Smooth muscle cell (in vitro differentiated cells): ENCODE measurements at regions not wholly inside any gene's neighbourhood (a gene's known extent, or its start where the extent isn't known, plus 50 kb on each side); places are given as distances from the start of the nearest gene placed in this dataset.

Source experiments
- DNase-seq: peaks from one replicate; lab custom pipeline; 2025; ENCODE audit not compliant: unreplicated experiment; lab: John Stamatoyannopoulos, UW
- H2AFZ ChIP-seq: fragments of 200-600 bp; sonication (generic); 2 replicates; pipeline ENCODE4 v1.6.0; 2016; ENCODE audit warnings: antibody characterized with exemption, low read depth, mild to moderate bottlenecking
- H3F3A ChIP-seq: fragments of 200-600 bp; sonication (generic); 2 replicates; pipeline ENCODE4 v1.6.0; 2017; ENCODE audit warnings: antibody characterized with exemption, low read depth
- H3K27ac ChIP-seq: fragments of 200-600 bp; sonication (generic); 2 replicates; pipeline ENCODE4 v1.5.1; 2016; ENCODE audit warnings: low read depth, mild to moderate bottlenecking
- H3K27me3 ChIP-seq: fragments of 200-600 bp; sonication (generic); 2 replicates; pipeline ENCODE4 v1.6.1; 2016; ENCODE audit warnings: low read depth, mild to moderate bottlenecking
- H3K36me3 ChIP-seq: fragments of 200-600 bp; sonication (generic); 2 replicates; pipeline ENCODE4 v1.5.1; 2016; ENCODE audit warnings: low read depth
- H3K4me1 ChIP-seq: fragments of 200-600 bp; sonication (generic); 2 replicates; pipeline ENCODE4 v1.5.1; 2016; ENCODE audit warnings: low read depth
- H3K4me2 ChIP-seq: fragments of 200-600 bp; sonication (generic); 2 replicates; pipeline ENCODE4 v1.6.0; 2016; ENCODE audit warnings: mild to moderate bottlenecking
- H3K4me3 ChIP-seq: fragments of 200-600 bp; sonication (generic); 2 replicates; pipeline ENCODE4 v1.5.1; 2016; ENCODE audit warnings: mild to moderate bottlenecking
- H3K79me2 ChIP-seq: fragments of 200-600 bp; sonication (generic); 2 replicates; pipeline ENCODE4 v1.6.0; 2016; ENCODE audit warnings: low read depth, mild to moderate bottlenecking
- H3K9ac ChIP-seq: fragments of 200-600 bp; sonication (generic); 2 replicates; pipeline ENCODE4 v1.6.0; 2016; ENCODE audit warnings: low read depth
- H3K9me3 ChIP-seq: fragments of 200-600 bp; sonication (generic); replicated peaks from 2 replicates; pipeline ENCODE4 v1.5.1; 2016; ENCODE audit warnings: low read depth
- H4K20me1 ChIP-seq: fragments of 200-600 bp; sonication (generic); 2 replicates; pipeline ENCODE4 v1.6.0; 2016; ENCODE audit warnings: low read depth
- WGBS: methylation state at CpG from one replicate; pipeline ENCODE4 v1.1.7; 2016; ENCODE audit warnings: low lambda C conversion rate; 5-methylcytosine and 5-hydroxymethylcytosine counted together
- TF ChIP-seq, protein P1 (sequence below): fragments of 200-600 bp; sonication (generic); IDR thresholded peaks from 2 replicates; pipeline ENCODE4 v1.5.1; 2017; ENCODE audit warnings: borderline replicate concordance, mild to moderate bottlenecking, antibody characterized with exemption; ENCODE audit not compliant: insufficient read depth, poor library complexity, severe bottlenecking

DNA sequence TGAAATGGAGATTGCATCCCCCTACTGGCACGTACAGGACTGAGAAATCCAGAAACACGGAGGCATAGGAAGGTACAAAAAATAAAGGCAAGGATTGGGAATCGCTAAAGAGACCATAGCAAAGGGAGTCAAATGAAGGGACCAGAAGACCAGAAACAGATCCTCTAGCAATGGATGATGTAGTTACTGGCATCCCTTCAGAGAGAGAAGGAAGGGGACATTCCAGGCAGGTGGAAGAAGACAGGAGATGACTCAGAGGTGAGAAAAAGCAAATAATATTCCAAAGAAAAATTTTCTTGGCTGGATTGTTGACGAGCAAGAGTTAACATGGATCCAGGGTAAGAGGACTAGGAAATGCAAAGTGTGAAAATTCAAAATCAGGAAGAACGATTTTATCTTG is 78.4 kb upstream of the FZD7 start:
- peaks cover 8% of the 10 kb centered on the region for H3K4me1 ChIP-seq
- no peak overlapping the region for H2AFZ ChIP-seq
- H3K4me2 ChIP-seq: no peak overlapping the region
- H3F3A ChIP-seq: no peaks in the 10 kb centered on the region
- DNase-seq: no peak
- no peaks in the 10 kb centered on the region for H3K36me3 ChIP-seq
- no peaks in the 10 kb centered on the region for H4K20me1 ChIP-seq
- H3K79me2 ChIP-seq: no peaks in the 10 kb centered on the region
- TF ChIP-seq, protein P1, sequence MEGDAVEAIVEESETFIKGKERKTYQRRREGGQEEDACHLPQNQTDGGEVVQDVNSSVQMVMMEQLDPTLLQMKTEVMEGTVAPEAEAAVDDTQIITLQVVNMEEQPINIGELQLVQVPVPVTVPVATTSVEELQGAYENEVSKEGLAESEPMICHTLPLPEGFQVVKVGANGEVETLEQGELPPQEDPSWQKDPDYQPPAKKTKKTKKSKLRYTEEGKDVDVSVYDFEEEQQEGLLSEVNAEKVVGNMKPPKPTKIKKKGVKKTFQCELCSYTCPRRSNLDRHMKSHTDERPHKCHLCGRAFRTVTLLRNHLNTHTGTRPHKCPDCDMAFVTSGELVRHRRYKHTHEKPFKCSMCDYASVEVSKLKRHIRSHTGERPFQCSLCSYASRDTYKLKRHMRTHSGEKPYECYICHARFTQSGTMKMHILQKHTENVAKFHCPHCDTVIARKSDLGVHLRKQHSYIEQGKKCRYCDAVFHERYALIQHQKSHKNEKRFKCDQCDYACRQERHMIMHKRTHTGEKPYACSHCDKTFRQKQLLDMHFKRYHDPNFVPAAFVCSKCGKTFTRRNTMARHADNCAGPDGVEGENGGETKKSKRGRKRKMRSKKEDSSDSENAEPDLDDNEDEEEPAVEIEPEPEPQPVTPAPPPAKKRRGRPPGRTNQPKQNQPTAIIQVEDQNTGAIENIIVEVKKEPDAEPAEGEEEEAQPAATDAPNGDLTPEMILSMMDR: no peak
- H3K4me3 ChIP-seq: no peak overlapping the region
- no peak overlapping the region for H3K27ac ChIP-seq
- no peaks in the 10 kb centered on the region for H3K9me3 ChIP-seq
- 90% methylated on average over 5 of the region's 5 CpGs for WGBS
- H3K27me3 ChIP-seq: no peaks in the 10 kb centered on the region
- H3K9ac ChIP-seq: no peak overlapping the region

DNA sequence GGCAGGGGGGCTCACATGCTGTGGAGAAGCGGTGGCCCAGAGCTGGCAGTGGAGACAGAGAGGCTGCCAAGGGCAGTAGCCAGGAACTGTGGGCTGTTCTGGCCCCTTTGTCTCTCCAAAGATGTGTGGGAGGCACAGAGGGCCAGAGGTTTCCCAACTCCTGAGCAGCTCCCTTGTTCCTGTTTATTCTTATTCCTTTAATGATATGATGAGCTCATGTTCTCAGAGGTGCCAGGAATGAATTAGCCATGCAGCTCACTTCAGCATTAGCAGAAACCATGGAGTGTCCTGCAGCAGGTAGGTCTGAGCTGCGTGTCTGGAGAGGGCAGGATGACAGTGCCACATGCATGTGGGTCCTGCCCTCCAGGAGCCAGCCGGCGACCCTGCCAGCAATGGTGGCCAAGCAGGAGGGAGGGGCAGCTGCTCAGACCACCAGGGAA is 77.9 kb upstream of the FZD7 start:
- Histone ChIP-seq H3K9ac (no peak overlapping the region), H3K36me3 (no peaks in the 10 kb centered on the region), H3K27ac (no peak overlapping the region), H2AFZ (no peak overlapping the region), H3K4me2 (no peak overlapping the region), H3F3A (no peaks in the 10 kb centered on the region), H3K4me1 (peaks cover 8% of the 10 kb centered on the region), H3K9me3 (no peaks in the 10 kb centered on the region), H3K27me3 (no peaks in the 10 kb centered on the region), H4K20me1 (no peaks in the 10 kb centered on the region), H3K79me2 (no peaks in the 10 kb centered on the region), H3K4me3 (no peak overlapping the region)
- TF ChIP-seq, protein P1: no peak
- no peak for DNase-seq
- WGBS: 91% methylated on average over 4 of the region's 4 CpGs

DNA sequence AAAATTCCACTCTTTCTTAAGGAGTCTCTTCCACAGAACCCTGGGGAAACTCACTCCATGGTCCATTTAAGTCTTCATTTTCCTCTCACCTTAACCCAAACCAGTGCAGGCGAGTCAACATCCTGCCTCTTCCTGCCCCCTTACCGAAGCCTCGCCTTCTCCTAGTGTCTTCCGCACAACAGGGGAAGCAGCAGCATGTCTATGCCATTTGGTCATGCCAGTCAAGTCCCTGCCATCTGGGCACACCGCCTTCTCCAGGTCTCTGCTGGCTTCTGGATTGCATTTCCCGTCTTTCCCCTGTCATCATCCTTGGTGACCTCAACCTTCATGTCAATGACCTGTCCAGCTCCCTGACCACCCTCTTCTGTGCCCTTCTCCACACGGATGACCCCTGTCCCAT is 77.3 kb upstream of the FZD7 start:
- TF ChIP-seq, protein P1: no peak
- 89% methylated on average over 7 of the region's 7 CpGs for WGBS
- Histone ChIP-seq H3K27me3 (no peaks in the 10 kb centered on the region), H3F3A (no peaks in the 10 kb centered on the region), H3K36me3 (no peaks in the 10 kb centered on the region), H3K79me2 (no peaks in the 10 kb centered on the region), H3K9ac (no peak overlapping the region), H4K20me1 (no peaks in the 10 kb centered on the region), H3K4me2 (no peak overlapping the region), H2AFZ (no peak overlapping the region), H3K9me3 (no peaks in the 10 kb centered on the region), H3K4me3 (no peak overlapping the region), H3K27ac (no peak overlapping the region), H3K4me1 (peaks cover 8% of the 10 kb centered on the region)
- no peak for DNase-seq

DNA sequence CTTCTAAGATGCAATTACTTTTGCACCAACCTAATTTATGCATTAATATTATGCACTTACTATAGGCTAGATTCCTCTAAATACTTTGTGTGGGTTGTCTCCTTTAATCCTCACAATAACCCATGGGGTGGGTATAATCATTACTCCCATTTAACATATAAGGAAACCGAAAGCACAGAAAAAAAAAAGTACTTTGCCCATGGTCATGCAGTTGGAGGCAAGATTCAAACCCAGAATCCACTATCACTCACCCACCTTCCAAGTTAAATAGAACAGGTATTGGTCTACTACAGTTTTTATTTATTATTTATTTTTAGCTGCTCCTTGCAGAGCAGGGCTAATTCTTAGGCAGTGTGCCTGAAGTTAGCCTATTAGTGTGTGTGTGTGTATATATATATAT is 76.6 kb upstream of the FZD7 start:
- Histone ChIP-seq H3F3A (no peaks in the 10 kb centered on the region), H3K9me3 (no peaks in the 10 kb centered on the region)
- WGBS: 94% methylated on average over 1 of the region's 1 CpG

More for the DNA sequence above, 76.6 kb upstream of the FZD7 start:
- no peak overlapping the region for H2AFZ ChIP-seq
- H3K4me2 ChIP-seq: no peak overlapping the region
- no peaks in the 10 kb centered on the region for H3K27me3 ChIP-seq
- no peaks in the 10 kb centered on the region for H4K20me1 ChIP-seq
- H3K36me3 ChIP-seq: no peaks in the 10 kb centered on the region
- H3K79me2 ChIP-seq: no peaks in the 10 kb centered on the region
- no peak overlapping the region for H3K27ac ChIP-seq
- TF ChIP-seq, protein P1: no peak
- no peak overlapping the region for H3K9ac ChIP-seq
- peaks cover 3% of the 10 kb centered on the region for H3K4me1 ChIP-seq
- DNase-seq: no peak
- no peak overlapping the region for H3K4me3 ChIP-seq
